ENCODE measurements at regions not wholly inside any gene's neighbourhood (a gene's known extent, or its start where the extent isn't known, plus 50 kb on each side); places are given as distances from the start of the nearest gene placed in this dataset.
"Not testable (repeated sequence)": the region's sequence is repeated elsewhere in the genome, so short reads cannot be mapped to it uniquely, and the experiment has no call there.

- no peak for DNase-seq (ENCODE audit: low read depth in 1 of 2, low spot score in 1 of 2)
These were observed 1153.6 kb downstream of the TUSC7 start for GRCh38 chr3:117863146-117863545.

DNA sequence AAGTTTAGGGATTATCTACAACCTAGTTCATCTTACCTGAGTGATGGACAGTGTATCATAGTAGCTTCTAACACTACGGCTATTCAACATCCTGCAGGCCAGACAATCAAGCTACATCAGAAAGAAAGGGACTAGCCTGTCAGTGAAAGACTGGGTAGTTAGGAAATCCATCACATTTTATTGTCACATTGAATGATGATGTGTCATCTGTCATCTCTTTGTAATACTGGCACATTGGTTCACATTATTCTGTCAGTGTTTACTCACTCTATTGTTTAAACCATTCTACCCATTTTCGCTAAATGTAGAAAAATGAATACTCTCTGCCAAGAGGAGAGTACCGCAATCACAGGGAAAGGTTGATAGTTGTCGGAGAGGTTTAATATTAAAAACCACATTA is 1155.8 kb downstream of the TUSC7 start:
- DNase-seq (ENCODE audit: low read depth in 1 of 2, low spot score in 1 of 2), result no peak

DNA sequence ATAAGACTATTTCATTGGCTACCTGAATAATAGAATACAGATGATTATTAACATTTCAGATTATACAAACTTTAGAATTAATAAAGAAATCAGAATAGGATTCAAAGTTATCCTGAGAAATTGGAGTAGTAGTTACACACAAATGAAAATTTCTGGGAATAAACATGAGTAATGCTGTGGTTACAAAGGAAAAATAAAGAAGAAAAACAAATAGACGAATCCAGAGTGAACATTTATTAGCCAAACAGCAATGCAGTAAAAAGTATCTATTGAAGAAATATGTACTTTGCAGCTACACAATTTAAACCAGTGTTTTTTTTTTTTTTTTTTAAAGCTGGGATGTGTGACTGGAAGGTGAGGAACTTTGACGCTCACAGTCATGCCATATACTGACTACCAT is 1159.2 kb downstream of the TUSC7 start:
- DNase-seq (ENCODE audit: low read depth in 1 of 2, low spot score in 1 of 2), result no peak

- DNase-seq (ENCODE audit: low read depth in 1 of 2, low spot score in 1 of 2), result no peak
These were observed 1162.4 kb downstream of the TUSC7 start for GRCh38 chr3:117871934-117872333.

- not testable (repeated sequence) for DNase-seq (ENCODE audit: low read depth in 1 of 2, low spot score in 1 of 2)
These were observed 1161.9 kb downstream of the IGSF11 start for GRCh38 chr3:117872594-117873248.

DNA sequence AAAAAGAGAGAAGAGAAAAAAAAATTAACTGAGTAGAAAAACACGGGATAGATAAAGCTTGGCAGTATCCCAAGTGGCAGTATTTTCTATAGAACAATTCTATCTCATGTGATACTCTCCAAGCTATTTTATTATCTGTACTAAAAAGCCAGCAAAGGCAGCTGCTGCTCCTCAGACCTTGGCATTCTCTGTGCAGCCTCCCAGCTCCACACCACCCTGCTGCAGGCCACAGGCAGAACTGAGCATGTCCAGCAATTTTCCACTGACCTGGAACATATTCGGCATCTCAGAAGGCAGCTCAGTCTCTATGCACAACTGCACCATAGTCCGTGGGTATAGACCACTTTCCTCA is 1161.4 kb downstream of the IGSF11 start:
- no peak for DNase-seq (ENCODE audit: low read depth in 1 of 2, low spot score in 1 of 2)

DNA sequence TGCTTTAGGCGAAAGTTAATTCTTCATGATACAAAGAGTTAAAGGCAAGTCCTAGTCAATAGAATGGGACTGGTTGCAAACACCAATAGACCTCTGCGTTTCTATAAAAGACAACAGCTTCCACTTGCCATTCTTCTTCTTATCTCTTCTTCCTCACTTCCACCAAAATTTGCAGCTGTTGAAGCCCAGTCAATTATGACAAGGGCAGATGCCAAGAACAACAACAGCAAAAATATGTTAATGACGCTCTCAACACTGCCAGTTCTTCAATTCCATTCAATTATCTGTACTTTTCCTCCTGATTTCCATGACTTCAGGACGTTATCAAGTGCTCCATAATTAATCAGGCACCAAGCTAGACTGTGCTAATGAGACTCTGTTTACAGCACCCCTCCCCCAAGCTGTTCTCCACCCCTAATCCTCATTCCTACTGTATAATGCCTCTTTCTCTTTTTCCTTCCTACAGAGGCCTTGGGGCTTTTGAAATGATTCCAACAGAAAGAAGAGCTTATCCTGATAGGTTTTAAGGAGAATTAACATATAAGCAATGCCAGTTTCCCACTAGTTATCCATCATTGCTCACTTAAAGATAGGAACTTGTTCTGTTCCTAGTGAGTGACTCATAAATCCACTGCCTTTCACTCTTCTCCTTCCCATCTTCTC is 1160.5 kb downstream of the IGSF11 start:
- DNase-seq (ENCODE audit: low read depth in 1 of 2, low spot score in 1 of 2), result no peak

DNA sequence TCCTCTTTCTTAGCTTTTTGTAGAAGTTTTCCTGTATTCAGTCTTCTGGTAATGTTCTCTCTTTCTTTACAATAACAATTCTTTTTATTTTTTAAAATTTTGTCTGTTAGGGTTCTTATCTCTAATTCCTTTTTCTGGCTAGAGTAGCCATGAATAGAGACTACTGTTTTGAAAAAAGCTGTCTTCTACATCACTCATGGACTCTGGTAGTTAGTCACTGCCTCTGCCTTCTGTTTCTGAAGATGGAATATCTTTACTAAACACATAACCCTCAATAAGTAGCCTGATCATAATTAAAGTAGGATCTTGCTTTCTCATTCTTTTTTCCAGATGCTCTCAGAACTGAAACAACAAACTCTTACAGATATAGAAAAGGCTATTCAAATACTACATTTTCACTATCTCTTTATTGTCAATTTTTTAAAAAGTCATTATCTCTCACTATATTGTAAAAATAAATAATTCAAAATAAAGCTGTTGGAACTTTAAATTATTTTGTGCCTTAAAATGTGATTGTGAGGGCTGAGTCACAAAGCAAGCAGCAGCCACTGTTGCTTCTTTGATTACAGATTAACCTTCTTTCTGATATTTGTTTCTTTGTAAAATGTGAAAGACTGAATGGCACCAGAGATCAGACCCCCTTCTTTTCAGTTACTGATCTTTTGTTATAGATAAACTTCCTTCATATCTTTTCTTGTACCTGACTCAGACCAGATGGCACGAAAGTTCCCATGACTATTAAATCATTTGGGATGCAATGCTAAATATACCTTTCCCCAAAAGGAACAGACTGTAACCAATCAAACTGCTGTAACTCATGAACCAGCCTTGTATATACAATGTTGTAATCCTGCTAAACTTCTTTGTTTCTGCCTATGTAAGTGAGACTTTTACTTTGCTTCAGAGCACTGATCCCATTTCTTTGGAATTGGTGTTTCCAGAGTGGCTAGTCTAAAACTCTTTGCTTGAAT is 1159.5 kb downstream of the IGSF11 start:
- DNase-seq (ENCODE audit: low read depth in 1 of 2, low spot score in 1 of 2), result no peak

DNA sequence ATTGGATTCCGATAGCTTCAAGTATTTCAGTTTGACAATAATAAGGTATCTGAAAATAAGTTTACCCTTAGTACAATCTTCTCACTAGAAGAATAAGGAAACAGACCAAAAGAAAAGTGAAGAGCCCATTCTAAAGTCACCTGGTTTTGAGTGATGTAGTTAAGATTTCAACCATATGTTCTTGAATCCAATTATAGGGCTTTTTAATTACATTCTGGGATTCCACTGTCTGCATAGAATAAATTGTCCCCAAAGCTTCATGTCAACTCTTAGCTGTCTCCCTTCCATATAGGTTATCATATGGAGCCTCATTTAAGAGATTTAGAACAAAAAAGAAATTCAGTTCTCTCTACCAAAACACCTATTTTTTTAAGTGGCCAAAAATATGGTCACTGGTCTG is 1158.8 kb downstream of the IGSF11 start:
- DNase-seq (ENCODE audit: low read depth in 1 of 2, low spot score in 1 of 2), result no peak

DNA sequence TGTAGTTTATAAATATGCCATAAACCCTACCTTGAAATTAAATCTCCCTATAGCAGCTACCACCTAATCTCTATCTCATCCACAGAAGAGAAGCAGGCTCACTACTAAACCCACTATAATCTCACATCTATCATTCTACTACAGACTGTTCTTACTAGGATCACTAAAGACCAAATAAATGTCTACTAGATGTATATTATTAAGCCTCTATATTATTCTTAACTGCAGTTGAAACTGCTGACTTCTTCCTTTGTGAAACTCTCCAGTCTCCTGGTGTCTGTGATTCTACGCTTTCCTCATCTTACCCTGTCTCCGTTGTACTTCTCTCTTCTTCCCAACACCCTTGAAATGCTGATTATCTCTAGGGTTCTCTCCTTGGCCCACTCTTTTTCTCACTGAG is 1154.0 kb downstream of the IGSF11 start:
- DNase-seq (ENCODE audit: low read depth in 1 of 2, low spot score in 1 of 2), result no peak

DNA sequence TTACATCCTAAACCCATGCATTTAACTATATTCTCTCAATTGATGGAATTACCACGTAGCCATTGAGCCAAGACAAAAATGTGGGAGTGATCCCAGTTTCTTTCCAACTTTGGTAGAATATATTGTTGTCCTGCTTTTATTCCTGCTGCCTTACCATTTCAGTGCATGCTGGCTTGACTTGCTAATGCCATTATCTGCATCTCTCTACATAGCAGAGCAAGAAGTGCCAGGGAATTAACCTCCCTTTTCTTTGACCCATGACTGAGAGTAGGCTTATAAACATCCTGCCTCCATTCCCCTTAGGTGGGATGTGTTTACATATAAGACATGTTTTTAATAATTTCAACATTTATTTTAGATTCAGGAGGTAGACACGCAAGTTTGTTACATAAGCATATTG is 1153.4 kb downstream of the IGSF11 start:
- no peak for DNase-seq (ENCODE audit: low read depth in 1 of 2, low spot score in 1 of 2)

- no peak for DNase-seq (ENCODE audit: low read depth in 1 of 2, low spot score in 1 of 2)
These were observed 1149.6 kb downstream of the IGSF11 start for GRCh38 chr3:117885011-117885441.

GRCh38 chr3:117886147-117886546 is 1148.5 kb downstream of the IGSF11 start:
- no peak for DNase-seq (ENCODE audit: low read depth in 1 of 2, low spot score in 1 of 2)

DNA sequence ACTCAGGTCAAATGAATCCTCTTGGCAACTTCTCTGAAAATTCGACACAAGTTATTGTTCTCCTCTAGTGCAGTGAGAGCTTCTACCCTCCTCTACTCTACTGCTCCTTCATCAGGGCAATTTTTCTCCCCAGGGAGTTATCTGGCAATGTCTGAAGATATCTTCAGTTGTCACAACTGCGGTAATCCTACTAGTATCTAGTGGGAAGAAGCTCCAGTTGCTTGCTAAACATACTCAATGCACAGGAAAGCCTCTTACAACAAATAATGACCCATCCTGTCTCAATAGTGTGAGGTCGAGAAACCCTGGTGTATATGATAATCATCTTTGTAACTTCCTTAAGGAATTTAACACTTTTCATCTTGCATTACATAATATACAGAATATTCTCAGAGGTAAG is 1147.6 kb downstream of the IGSF11 start:
- DNase-seq (ENCODE audit: low read depth in 1 of 2, low spot score in 1 of 2), result no peak

DNA sequence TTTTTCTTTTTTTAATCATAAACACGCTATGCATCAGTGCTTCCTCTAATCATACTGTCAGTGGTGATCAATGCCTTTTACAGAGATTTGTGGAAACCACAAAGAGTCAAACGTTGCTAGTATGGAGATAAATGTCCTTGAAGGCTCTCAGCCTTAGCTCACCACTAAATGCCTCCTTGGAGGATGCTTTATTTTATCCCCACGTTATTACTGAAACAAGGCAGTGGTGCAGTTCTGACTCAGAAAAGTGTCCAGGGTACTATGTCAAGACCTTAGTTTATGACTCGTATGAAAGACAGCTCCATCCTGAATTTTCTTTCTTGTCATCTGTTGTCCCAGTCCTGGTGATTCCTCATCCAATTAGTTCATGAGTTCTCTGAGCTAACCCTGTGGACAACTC is 1146.7 kb downstream of the IGSF11 start:
- no peak for DNase-seq (ENCODE audit: low read depth in 1 of 2, low spot score in 1 of 2)

DNA sequence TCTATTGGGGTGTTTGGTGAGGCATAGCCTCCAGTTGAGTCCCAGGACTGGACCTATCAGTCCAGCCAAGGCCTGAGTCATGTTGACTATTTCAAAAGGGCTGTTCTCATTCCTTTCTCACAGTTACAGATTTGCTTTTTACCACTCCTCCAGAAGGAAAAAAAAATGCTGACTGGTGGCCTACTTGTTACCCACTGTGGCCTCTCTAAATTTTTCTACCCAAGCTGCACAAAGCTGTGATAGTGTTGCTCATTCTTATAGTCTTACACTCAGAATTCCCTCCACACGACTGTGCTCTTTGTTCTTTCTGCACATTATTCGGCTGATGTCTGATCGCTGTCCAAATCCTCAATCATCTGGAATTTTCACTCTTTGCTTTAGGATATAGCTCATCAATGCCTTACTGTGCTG is 1142.2 kb downstream of the IGSF11 start:
- no peak for DNase-seq (ENCODE audit: low read depth in 1 of 2, low spot score in 1 of 2)

DNA sequence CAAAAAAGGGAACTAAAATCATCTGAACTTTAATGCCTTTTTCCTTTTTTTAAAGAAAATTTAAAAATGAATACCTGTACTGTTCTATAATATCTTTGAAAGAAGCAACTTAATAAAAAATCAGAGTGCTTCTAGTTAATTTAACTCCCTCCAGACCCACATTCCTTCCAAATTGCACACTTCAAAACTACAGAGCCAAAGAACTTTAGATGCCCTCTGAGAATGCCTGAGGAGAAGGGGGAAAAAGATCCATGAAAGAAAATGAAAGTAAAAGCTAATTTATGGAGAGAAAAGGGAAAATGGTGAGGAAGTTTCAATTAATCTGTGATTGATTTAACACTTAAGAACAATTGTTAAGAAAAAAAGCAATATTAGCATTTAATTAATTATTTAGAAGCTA is 1141.6 kb downstream of the IGSF11 start:
- DNase-seq (ENCODE audit: low read depth in 1 of 2, low spot score in 1 of 2), result no peak

- no peak for DNase-seq (ENCODE audit: low read depth in 1 of 2, low spot score in 1 of 2)
These were observed 1141.0 kb downstream of the IGSF11 start for GRCh38 chr3:117893638-117894037.

DNA sequence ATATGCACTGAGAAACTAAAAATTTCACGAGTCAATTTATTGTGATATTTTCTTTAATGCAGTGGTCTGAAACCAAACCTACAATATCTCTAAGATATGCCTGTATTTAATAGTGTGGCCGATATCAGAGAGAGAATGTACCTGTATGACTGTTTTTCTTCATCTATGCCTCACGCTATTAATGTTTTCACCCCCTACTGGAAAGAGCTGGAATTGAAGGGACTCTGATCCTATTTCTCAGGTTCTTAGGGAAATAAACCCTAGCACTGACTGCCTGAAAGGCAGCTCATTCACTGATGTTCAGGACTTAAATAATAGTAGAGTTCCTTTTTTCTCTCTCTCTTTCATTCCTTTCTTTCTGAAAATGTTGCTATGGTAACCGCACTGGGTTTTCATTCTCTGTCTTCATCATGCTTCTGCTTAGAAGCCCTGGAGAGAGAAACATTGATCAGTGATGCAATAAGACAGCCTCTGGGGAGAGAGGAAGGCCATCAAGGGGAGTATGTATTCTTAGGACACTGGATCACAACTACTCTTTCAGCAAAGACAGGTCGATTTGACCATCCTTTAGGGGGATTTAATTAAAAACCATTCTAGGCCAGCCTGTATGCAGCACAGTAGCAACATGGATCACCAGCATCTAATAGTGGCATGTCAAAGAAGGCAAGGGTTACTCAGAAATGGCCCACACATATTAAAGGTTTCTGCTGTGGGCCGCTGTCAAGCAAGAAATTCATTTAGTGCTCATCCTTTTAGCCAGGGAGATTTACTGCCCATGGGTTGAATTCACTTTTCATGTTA is 1135.7 kb downstream of the IGSF11 start:
- no peak for DNase-seq (ENCODE audit: low read depth in 1 of 2, low spot score in 1 of 2)

GRCh38 chr3:117903226-117903625 is 1131.4 kb downstream of the IGSF11 start:
- DNase-seq (ENCODE audit: low read depth in 1 of 2, low spot score in 1 of 2), result no peak

DNA sequence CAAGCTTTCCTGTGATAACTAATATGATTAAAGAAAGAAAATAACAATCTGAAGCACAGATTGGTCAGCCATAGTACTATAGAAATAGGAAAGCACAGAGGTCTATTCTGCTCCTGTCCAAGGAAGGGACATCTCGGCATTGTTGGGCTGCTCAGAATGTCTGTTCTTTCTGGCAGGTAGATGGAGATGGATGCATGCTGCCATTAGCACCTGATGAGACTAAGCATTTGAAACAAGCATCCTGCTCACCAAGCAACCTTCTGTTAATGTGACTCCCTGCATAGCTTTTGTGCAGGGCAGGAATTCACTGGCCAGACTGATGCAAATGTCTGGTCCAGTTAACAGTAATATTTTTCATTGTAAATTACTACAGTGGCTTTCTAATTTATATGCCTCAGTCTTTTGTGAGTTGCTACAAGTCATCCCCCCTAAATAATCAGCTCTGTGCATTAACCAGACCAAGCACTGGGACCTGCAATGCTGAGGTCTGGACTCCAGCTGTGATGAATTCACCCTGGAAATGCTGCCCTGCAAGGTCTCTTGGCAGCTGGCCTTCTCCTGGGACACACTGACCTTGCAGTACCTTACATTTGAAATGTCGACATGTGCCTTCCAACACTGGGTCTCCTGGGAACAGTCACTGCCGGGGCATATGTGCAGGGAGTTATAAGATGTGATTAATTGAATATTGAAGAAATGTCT is 1123.7 kb downstream of the IGSF11 start:
- DNase-seq (ENCODE audit: low read depth in 1 of 2, low spot score in 1 of 2), result no peak

All from activated CD4-positive, alpha-beta T cell treated with anti-CD3 and anti-CD28 coated beads, Interleukin-2, amount 50 U/mL, for 24 hours (primary cell).